Activated CD4-positive, alpha-beta T cell treated with anti-CD3 and anti-CD28 coated beads for 36 hours (primary cell): ENCODE measurements at regions not wholly inside any gene's neighbourhood (a gene's known extent, or its start where the extent isn't known, plus 50 kb on each side); places are given as distances from the start of the nearest gene placed in this dataset.

ENCODE experiments used
- ATAC-seq: fragments of 200-7000 bp; cut with Tn5 transposase; one replicate; pipeline ENCODE4 v1.10.0; 2021; ENCODE audit warnings: mild to moderate bottlenecking, moderate library complexity
- CTCF ChIA-PET: fragments of 350-600 bp; sonication (Branson Sonifier 250); formaldehyde crosslinking; loops from one replicate; lab custom pipeline; 2021; ENCODE audit warnings: antibody characterized with exemption; lab: Charles Lee
- POLR2A ChIA-PET: fragments of 350-600 bp; sonication (Branson Sonifier 250); formaldehyde crosslinking; loops from one replicate; lab custom pipeline; 2021; ENCODE audit warnings: antibody characterized with exemption, inconsistent platforms; lab: Charles Lee
- DNase-seq: peaks from one replicate; pipeline ENCODE4 v3.0.0-alpha.2; 2020
- H3K27ac Mint-ChIP-seq: one replicate; pipeline ENCODE4 v1.8.0; 2021; ENCODE audit warnings: mixed read lengths
- H3K27me3 Mint-ChIP-seq: one replicate; pipeline ENCODE4 v1.8.0; 2021; ENCODE audit warnings: mixed read lengths
- H3K36me3 Mint-ChIP-seq: one replicate; pipeline ENCODE4 v1.8.0; 2021; ENCODE audit warnings: low read depth, mixed read lengths
- H3K4me1 Mint-ChIP-seq: one replicate; pipeline ENCODE4 v1.8.0; 2021; ENCODE audit warnings: mixed read lengths
- H3K4me3 Mint-ChIP-seq: one replicate; pipeline ENCODE4 v1.8.0; 2021; ENCODE audit warnings: mild to moderate bottlenecking, moderate library complexity, mixed read lengths
- H3K9me3 Mint-ChIP-seq: one replicate; pipeline ENCODE4 v1.8.0; 2021; ENCODE audit warnings: low read depth, mixed read lengths
- intact Hi-C, 2 experiments: fragments of 100-400 bp; cut with DNase I in 1 of 2; cut with micrococcal nuclease in 1 of 2; formaldehyde crosslinking; loops; one replicate each; pipeline versions ENCODE4 v1.14.2 to v1.15.1; 2022 to 2024; cut with DNase I, micrococcal nuclease

GRCh38 chr20:6715401-6715941 lies 52.0 kb upstream of the BMP2 start:
- no peak overlapping the region for H3K4me3 Mint-ChIP-seq
- no peak overlapping the region for H3K27ac Mint-ChIP-seq
- no peaks in the 10 kb centered on the region for H3K36me3 Mint-ChIP-seq
- intact Hi-C loops, result no loop called here
- H3K27me3 Mint-ChIP-seq, result peaks cover 3% of the 10 kb centered on the region
- ATAC-seq (no peak), DNase-seq (no peak)
- POLR2A ChIA-PET, result no interaction called here
- CTCF ChIA-PET, result no interaction called here
- no peaks in the 10 kb centered on the region for H3K4me1 Mint-ChIP-seq
- peaks cover 6% of the 10 kb centered on the region for H3K9me3 Mint-ChIP-seq

- Mint-ChIP-seq H3K9me3 (peaks cover 6% of the 10 kb centered on the region), H3K4me1 (no peaks in the 10 kb centered on the region), H3K27ac (no peak overlapping the region), H3K4me3 (no peak overlapping the region), H3K27me3 (peaks cover 3% of the 10 kb centered on the region), H3K36me3 (no peaks in the 10 kb centered on the region)
- POLR2A ChIA-PET, result no interaction called here
- CTCF ChIA-PET, result no interaction called here
- DNase-seq (no peak), ATAC-seq (no peak)
- intact Hi-C loops, result no loop called here
These were observed 53.2 kb upstream of the BMP2 start for GRCh38 chr20:6714279-6714711.

- peaks cover 3% of the 10 kb centered on the region for H3K27me3 Mint-ChIP-seq
- DNase-seq, result no peak
- ATAC-seq, result no peak
- H3K36me3 Mint-ChIP-seq, result no peaks in the 10 kb centered on the region
- intact Hi-C loops, result no loop called here
- no peak overlapping the region for H3K4me3 Mint-ChIP-seq
- ChIA-PET CTCF (no interaction called here), POLR2A (no interaction called here)
- no peaks in the 10 kb centered on the region for H3K9me3 Mint-ChIP-seq
- H3K4me1 Mint-ChIP-seq, result no peaks in the 10 kb centered on the region
- no peak overlapping the region for H3K27ac Mint-ChIP-seq
These were observed 55.4 kb upstream of the BMP2 start for GRCh38 chr20:6711951-6712649.

GRCh38 chr20:6709910-6710595 lies 57.4 kb upstream of the BMP2 start:
- no peaks in the 10 kb centered on the region for H3K4me1 Mint-ChIP-seq
- no peaks in the 10 kb centered on the region for H3K36me3 Mint-ChIP-seq
- no peaks in the 10 kb centered on the region for H3K9me3 Mint-ChIP-seq
- POLR2A ChIA-PET, result no interaction called here
- H3K27me3 Mint-ChIP-seq, result peaks cover 3% of the 10 kb centered on the region
- no peak overlapping the region for H3K4me3 Mint-ChIP-seq
- no peak overlapping the region for H3K27ac Mint-ChIP-seq
- CTCF ChIA-PET, result interaction anchor here (0.7 kb wide), 1 partner anchor 49 kb away, joined by 3 read pairs; no protein-coding TSS in a partner anchor
- intact Hi-C loops, result no loop called here
- DNase-seq (no peak), ATAC-seq (no peak)

- no peak overlapping the region for H3K4me3 Mint-ChIP-seq
These were observed 59.5 kb upstream of the BMP2 start for GRCh38 chr20:6708010-6708409.

GRCh38 chr20:6707321-6707831 lies 60.1 kb upstream of the BMP2 start:
- Mint-ChIP-seq H3K4me1 (no peaks in the 10 kb centered on the region), H3K27ac (no peak overlapping the region), H3K9me3 (no peaks in the 10 kb centered on the region), H3K27me3 (peaks cover 3% of the 10 kb centered on the region), H3K36me3 (no peaks in the 10 kb centered on the region), H3K4me3 (no peak overlapping the region)
- CTCF ChIA-PET, result no interaction called here
- ATAC-seq, result no peak
- no peak for DNase-seq
- POLR2A ChIA-PET, result no interaction called here
- intact Hi-C loops, result no loop called here

More at GRCh38 chr20:6708010-6708409, 59.5 kb upstream of the BMP2 start:
- ChIA-PET POLR2A (no interaction called here), CTCF (no interaction called here)
- DNase-seq, result no peak
- intact Hi-C loops, result no loop called here
- Mint-ChIP-seq H3K36me3 (no peaks in the 10 kb centered on the region), H3K27me3 (peaks cover 3% of the 10 kb centered on the region), H3K4me1 (no peaks in the 10 kb centered on the region), H3K9me3 (no peaks in the 10 kb centered on the region), H3K27ac (no peak overlapping the region)
- no peak for ATAC-seq

- ChIA-PET POLR2A (no interaction called here), CTCF (interaction anchor here (0.6 kb wide), 1 partner anchor 60 kb away, joined by 3 read pairs; no protein-coding TSS in a partner anchor)
- no peaks in the 10 kb centered on the region for H3K27me3 Mint-ChIP-seq
- H3K9me3 Mint-ChIP-seq, result no peaks in the 10 kb centered on the region
- ATAC-seq (no peak), DNase-seq (no peak)
- intact Hi-C loops, result no loop called here
- no peak overlapping the region for H3K4me3 Mint-ChIP-seq
- H3K4me1 Mint-ChIP-seq, result no peaks in the 10 kb centered on the region
- no peak overlapping the region for H3K27ac Mint-ChIP-seq
- no peaks in the 10 kb centered on the region for H3K36me3 Mint-ChIP-seq
These were observed 61.4 kb upstream of the BMP2 start for GRCh38 chr20:6705926-6706548.

GRCh38 chr20:6705106-6705766 lies 62.2 kb upstream of the BMP2 start:
- Mint-ChIP-seq H3K27me3 (peaks cover 5% of the 10 kb centered on the region), H3K4me1 (no peaks in the 10 kb centered on the region), H3K27ac (no peak overlapping the region), H3K9me3 (no peaks in the 10 kb centered on the region), H3K4me3 (no peak overlapping the region), H3K36me3 (no peaks in the 10 kb centered on the region)
- DNase-seq (no peak), ATAC-seq (no peak)
- intact Hi-C loops, result no loop called here
- ChIA-PET CTCF (interaction anchor here (0.6 kb wide), 1 partner anchor 61 kb away, joined by 3 read pairs; no protein-coding TSS in a partner anchor), POLR2A (no interaction called here)

- Mint-ChIP-seq H3K9me3 (peaks cover 2% of the 10 kb centered on the region), H3K36me3 (no peaks in the 10 kb centered on the region), H3K4me3 (no peak overlapping the region), H3K4me1 (no peaks in the 10 kb centered on the region), H3K27ac (no peak overlapping the region), H3K27me3 (peaks cover 5% of the 10 kb centered on the region)
- ATAC-seq (no peak), DNase-seq (no peak)
- intact Hi-C loops, result no loop called here
- ChIA-PET POLR2A (no interaction called here), CTCF (no interaction called here)
These were observed 63.2 kb upstream of the BMP2 start for GRCh38 chr20:6704132-6704861.

- ChIA-PET POLR2A (no interaction called here), CTCF (no interaction called here)
- ATAC-seq (no peak), DNase-seq (no peak)
- Mint-ChIP-seq H3K4me1 (no peaks in the 10 kb centered on the region), H3K27ac (no peak overlapping the region), H3K9me3 (peaks cover 2% of the 10 kb centered on the region), H3K27me3 (peaks cover 5% of the 10 kb centered on the region), H3K36me3 (no peaks in the 10 kb centered on the region), H3K4me3 (no peak overlapping the region)
- intact Hi-C loops, result no loop called here
These were observed 63.8 kb upstream of the BMP2 start for GRCh38 chr20:6703656-6704055.

GRCh38 chr20:6703047-6703446 lies 64.4 kb upstream of the BMP2 start:
- intact Hi-C loops, result no loop called here
- CTCF ChIA-PET, result no interaction called here
- ATAC-seq (no peak), DNase-seq (no peak)
- Mint-ChIP-seq H3K27me3 (peaks cover 7% of the 10 kb centered on the region), H3K4me3 (no peak overlapping the region), H3K36me3 (no peaks in the 10 kb centered on the region), H3K27ac (no peak overlapping the region), H3K4me1 (no peaks in the 10 kb centered on the region), H3K9me3 (peaks cover 2% of the 10 kb centered on the region)
- POLR2A ChIA-PET, result no interaction called here
